ENCODE measurements at regions not wholly inside any gene's neighbourhood (a gene's known extent, or its start where the extent isn't known, plus 50 kb on each side); places are given as distances from the start of the nearest gene placed in this dataset.

- Histone ChIP-seq H3K4me3 (ENCODE audit: low read depth, low read length, poor library complexity, severe bottlenecking) (no peak overlapping the region), H3K36me3 (ENCODE audit: insufficient read depth, low read length, poor library complexity, severe bottlenecking) (no peaks in the 10 kb centered on the region), H3K27ac (ENCODE audit: low read depth, low read length, poor library complexity, severe bottlenecking) (no peak overlapping the region), H3K4me1 (ENCODE audit: insufficient read depth, low read length, poor library complexity, severe bottlenecking) (no peaks in the 10 kb centered on the region), H3K27me3 (replicated peaks; ENCODE audit: insufficient read depth, low read depth, low read length, poor library complexity) (no peaks in the 10 kb centered on the region), H3K9me3 (ENCODE audit: low read depth, low read length, poor library complexity, severe bottlenecking) (no peaks in the 10 kb centered on the region)
- intact Hi-C loops (cut with micrococcal nuclease; ENCODE audit: unreplicated experiment), result no loop called here
- ChIA-PET CTCF (no interaction called here), POLR2A (ENCODE audit: low non-redundant PET) (no interaction called here)
- BruUV-seq (replicated peaks), result no TSS peak
- DNase-seq (ENCODE audit: low spot score), result no peak
- no peak for TF ChIP-seq EZH2 (IDR thresholded peaks at IDR 0.05; ENCODE audit: borderline replicate concordance, low read depth, low read length, poor library complexity, severe bottlenecking)
- TF ChIP-seq CTCF (conservative IDR thresholded peaks at IDR 0.05; ENCODE audit: low read depth, low read length), result no peak
These were observed 230.3 kb downstream of the TFAP2A start for GRCh38 chr6:10184371-10185227.

- Histone ChIP-seq H3K27ac (ENCODE audit: low read depth, low read length, poor library complexity, severe bottlenecking) (no peak overlapping the region), H3K4me3 (ENCODE audit: low read depth, low read length, poor library complexity, severe bottlenecking) (no peak overlapping the region), H3K9me3 (ENCODE audit: low read depth, low read length, poor library complexity, severe bottlenecking) (no peaks in the 10 kb centered on the region), H3K4me1 (ENCODE audit: insufficient read depth, low read length, poor library complexity, severe bottlenecking) (no peaks in the 10 kb centered on the region), H3K27me3 (replicated peaks; ENCODE audit: insufficient read depth, low read depth, low read length, poor library complexity) (no peaks in the 10 kb centered on the region), H3K36me3 (ENCODE audit: insufficient read depth, low read length, poor library complexity, severe bottlenecking) (no peaks in the 10 kb centered on the region)
- intact Hi-C loops (cut with micrococcal nuclease; ENCODE audit: unreplicated experiment), result no loop called here
- ChIA-PET CTCF (no interaction called here), POLR2A (ENCODE audit: low non-redundant PET) (no interaction called here)
- no TSS peak for BruUV-seq (replicated peaks)
- no peak for DNase-seq (ENCODE audit: low spot score)
- no peak for TF ChIP-seq EZH2 (IDR thresholded peaks at IDR 0.05; ENCODE audit: borderline replicate concordance, low read depth, low read length, poor library complexity, severe bottlenecking)
These were observed 234.5 kb downstream of the TFAP2A start for GRCh38 chr6:10180138-10181074.

DNA sequence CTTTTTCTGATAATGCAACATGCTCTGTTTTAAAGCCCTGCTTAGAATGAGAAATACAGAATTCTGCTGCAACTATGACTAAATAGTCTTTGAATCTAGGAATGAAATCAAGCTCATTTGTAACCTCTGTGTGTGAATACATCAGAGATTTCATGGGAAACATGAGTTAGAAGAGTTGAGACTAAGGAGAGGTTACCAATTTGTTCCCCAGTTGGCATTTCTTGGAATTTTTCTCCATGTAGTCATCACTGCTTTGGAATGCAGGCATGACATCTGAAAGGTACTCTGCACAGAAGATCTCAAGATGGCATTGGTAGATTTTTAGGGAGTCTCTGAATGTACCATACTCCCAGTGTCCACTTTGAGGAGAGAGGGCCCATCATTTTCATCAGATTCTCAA is 237.2 kb downstream of the TFAP2A start:
- intact Hi-C loops (cut with micrococcal nuclease; ENCODE audit: unreplicated experiment), result no loop called here
- POLR2A ChIA-PET (ENCODE audit: low non-redundant PET), result no interaction called here
- no peaks in the 10 kb centered on the region for H3K9me3 ChIP-seq (ENCODE audit: low read depth, low read length, poor library complexity, severe bottlenecking)
- no peak for DNase-seq (ENCODE audit: low spot score)
- H3K27me3 ChIP-seq (replicated peaks; ENCODE audit: insufficient read depth, low read depth, low read length, poor library complexity), result no peaks in the 10 kb centered on the region
- BruUV-seq (replicated peaks), result no TSS peak
- no peaks in the 10 kb centered on the region for H3K36me3 ChIP-seq (ENCODE audit: insufficient read depth, low read length, poor library complexity, severe bottlenecking)
- H3K4me1 ChIP-seq (ENCODE audit: insufficient read depth, low read length, poor library complexity, severe bottlenecking), result no peaks in the 10 kb centered on the region
- no peak overlapping the region for H3K27ac ChIP-seq (ENCODE audit: low read depth, low read length, poor library complexity, severe bottlenecking)
- H3K4me3 ChIP-seq (ENCODE audit: low read depth, low read length, poor library complexity, severe bottlenecking), result no peak overlapping the region
- no peak for TF ChIP-seq EZH2 (IDR thresholded peaks at IDR 0.05; ENCODE audit: borderline replicate concordance, low read depth, low read length, poor library complexity, severe bottlenecking)
- no peak for TF ChIP-seq CTCF (conservative IDR thresholded peaks at IDR 0.05; ENCODE audit: low read depth, low read length)
- CTCF ChIA-PET, result no interaction called here

Data from A673 (cell line).